KMS-11 (cell line): ENCODE measurements at regions not wholly inside any gene's neighbourhood (a gene's known extent, or its start where the extent isn't known, plus 50 kb on each side); places are given as distances from the start of the nearest gene placed in this dataset.

Source experiments
- H2AFZ ChIP-seq: fragments of 200-600 bp; sonication (generic); 2 replicates; pipeline ENCODE4 v1.6.1; 2016; ENCODE audit warnings: antibody characterized with exemption, mixed run types, low read depth
- H3K27ac ChIP-seq: fragments of 200-600 bp; sonication (generic); 2 replicates; pipeline ENCODE4 v1.6.1; 2016; ENCODE audit warnings: mild to moderate bottlenecking, mixed run types
- H3K27me3 ChIP-seq: fragments of 200-600 bp; sonication (generic); 2 replicates; pipeline ENCODE4 v1.6.1; 2017; ENCODE audit warnings: mild to moderate bottlenecking, low read depth, mixed run types, moderate library complexity; ENCODE audit not compliant: insufficient read depth
- H3K36me3 ChIP-seq: fragments of 200-600 bp; sonication (generic); 2 replicates; pipeline ENCODE4 v1.6.1; 2017; ENCODE audit warnings: mild to moderate bottlenecking, mixed run types; ENCODE audit not compliant: insufficient read depth
- H3K4me1 ChIP-seq: fragments of 200-600 bp; sonication (generic); 2 replicates; pipeline ENCODE4 v1.6.1; 2016; ENCODE audit warnings: mild to moderate bottlenecking, low read depth, mixed run types; ENCODE audit not compliant: poor library complexity, severe bottlenecking
- H3K4me2 ChIP-seq: fragments of 200-600 bp; sonication (generic); 2 replicates; pipeline ENCODE4 v1.7.0; 2016; ENCODE audit warnings: mild to moderate bottlenecking, mixed run types
- H3K4me3 ChIP-seq: fragments of 200-600 bp; sonication (generic); IDR thresholded peaks from 2 replicates; pipeline ENCODE4 v1.6.1; 2017; ENCODE audit warnings: low read depth, low read length, mixed read lengths; ENCODE audit not compliant: insufficient read depth
- H3K79me2 ChIP-seq: fragments of 200-600 bp; sonication (generic); 2 replicates; pipeline ENCODE4 v1.6.1; 2016; ENCODE audit warnings: low read depth, mixed run types; ENCODE audit not compliant: insufficient read depth
- H3K9ac ChIP-seq: fragments of 200-600 bp; sonication (generic); 2 replicates; pipeline ENCODE4 v1.6.1; 2016; ENCODE audit warnings: mild to moderate bottlenecking, mixed run types
- H4K20me1 ChIP-seq: fragments of 200-600 bp; sonication (generic); 2 replicates; pipeline ENCODE4 v1.6.1; 2016; ENCODE audit warnings: mild to moderate bottlenecking, mixed run types; ENCODE audit not compliant: insufficient read depth
- TF ChIP-seq, protein P1 (sequence below): fragments of 200-600 bp; sonication (generic); conservative IDR thresholded peaks from 2 replicates; pipeline ENCODE4 v1.6.1; 2017; ENCODE audit warnings: low read depth, mild to moderate bottlenecking, antibody characterized with exemption, low read length, moderate library complexity, mixed read lengths

DNA sequence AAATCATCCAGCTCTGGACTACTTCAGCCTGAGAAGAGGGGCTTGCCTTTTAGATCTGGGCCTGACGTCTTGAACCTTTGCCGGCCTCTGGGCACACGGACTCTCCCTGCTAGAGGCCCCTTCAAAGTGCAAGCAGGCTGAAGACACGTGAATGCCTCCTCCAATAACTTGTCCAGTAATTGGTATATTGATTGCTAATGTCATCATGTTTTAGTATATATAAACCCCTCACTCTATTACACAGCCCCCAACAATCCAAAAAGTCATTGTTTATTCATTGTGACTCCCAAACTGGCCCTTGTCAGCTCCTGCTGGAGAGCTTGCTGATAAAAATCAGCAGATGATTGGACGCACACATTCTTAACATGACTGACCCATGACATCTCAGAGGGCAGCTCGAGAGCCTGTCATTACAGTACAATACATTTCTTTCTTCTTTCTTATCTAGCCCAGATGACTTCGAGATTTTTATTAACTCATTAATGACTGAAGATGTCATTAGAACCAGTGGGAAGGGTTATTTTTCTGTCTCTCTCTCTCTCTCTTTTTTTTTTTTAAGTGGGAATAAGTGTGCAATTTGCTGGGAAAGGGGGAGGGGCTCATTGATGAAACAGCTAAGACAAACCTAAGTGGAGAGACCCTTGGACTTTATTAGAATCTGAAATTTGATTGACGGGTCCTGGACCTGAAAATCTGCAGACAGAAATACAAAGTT, 65.5 kb upstream of the NR2F2 start:
- Histone ChIP-seq H3K4me2 (peak overlapping the region; percentile 22; the same call in 1 of the 2 replicates), H3K9ac (no peak overlapping the region), H4K20me1 (no peaks in the 10 kb centered on the region), H2AFZ (no peak overlapping the region), H3K4me1 (peaks cover 21% of the 10 kb centered on the region), H3K27ac (no peak overlapping the region), H3K4me3 (no peak overlapping the region), H3K36me3 (no peaks in the 10 kb centered on the region), H3K79me2 (no peaks in the 10 kb centered on the region), H3K27me3 (no peaks in the 10 kb centered on the region)
- TF ChIP-seq, protein P1, sequence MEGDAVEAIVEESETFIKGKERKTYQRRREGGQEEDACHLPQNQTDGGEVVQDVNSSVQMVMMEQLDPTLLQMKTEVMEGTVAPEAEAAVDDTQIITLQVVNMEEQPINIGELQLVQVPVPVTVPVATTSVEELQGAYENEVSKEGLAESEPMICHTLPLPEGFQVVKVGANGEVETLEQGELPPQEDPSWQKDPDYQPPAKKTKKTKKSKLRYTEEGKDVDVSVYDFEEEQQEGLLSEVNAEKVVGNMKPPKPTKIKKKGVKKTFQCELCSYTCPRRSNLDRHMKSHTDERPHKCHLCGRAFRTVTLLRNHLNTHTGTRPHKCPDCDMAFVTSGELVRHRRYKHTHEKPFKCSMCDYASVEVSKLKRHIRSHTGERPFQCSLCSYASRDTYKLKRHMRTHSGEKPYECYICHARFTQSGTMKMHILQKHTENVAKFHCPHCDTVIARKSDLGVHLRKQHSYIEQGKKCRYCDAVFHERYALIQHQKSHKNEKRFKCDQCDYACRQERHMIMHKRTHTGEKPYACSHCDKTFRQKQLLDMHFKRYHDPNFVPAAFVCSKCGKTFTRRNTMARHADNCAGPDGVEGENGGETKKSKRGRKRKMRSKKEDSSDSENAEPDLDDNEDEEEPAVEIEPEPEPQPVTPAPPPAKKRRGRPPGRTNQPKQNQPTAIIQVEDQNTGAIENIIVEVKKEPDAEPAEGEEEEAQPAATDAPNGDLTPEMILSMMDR = no peak

DNA sequence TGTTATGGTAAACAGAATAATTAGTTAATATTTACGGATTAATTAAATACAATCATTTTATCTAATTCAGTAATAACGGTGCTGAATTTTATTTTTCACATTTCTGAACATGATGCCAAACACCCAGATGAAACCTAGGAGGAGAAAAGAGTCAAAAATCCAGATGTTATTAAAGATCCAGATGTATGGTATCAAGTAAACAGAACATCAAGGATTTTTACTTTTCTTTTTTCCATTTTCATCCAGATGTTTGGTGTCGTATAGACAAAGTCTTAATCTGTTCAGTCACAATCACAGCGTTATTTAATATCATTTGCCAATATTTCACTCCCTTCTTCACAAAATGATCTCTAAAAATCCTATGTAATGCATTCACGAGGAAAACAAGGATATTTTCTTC, 64.0 kb upstream of the NR2F2 start:
- H3K4me3 ChIP-seq = no peak overlapping the region
- TF ChIP-seq, protein P1 = no peak
- no peak overlapping the region for H2AFZ ChIP-seq
- no peak overlapping the region for H3K4me2 ChIP-seq
- H3K79me2 ChIP-seq = no peaks in the 10 kb centered on the region
- no peaks in the 10 kb centered on the region for H4K20me1 ChIP-seq
- H3K27me3 ChIP-seq = no peaks in the 10 kb centered on the region
- no peak overlapping the region for H3K9ac ChIP-seq
- H3K4me1 ChIP-seq = peaks cover 21% of the 10 kb centered on the region
- H3K27ac ChIP-seq = no peak overlapping the region
- H3K36me3 ChIP-seq = no peaks in the 10 kb centered on the region

DNA sequence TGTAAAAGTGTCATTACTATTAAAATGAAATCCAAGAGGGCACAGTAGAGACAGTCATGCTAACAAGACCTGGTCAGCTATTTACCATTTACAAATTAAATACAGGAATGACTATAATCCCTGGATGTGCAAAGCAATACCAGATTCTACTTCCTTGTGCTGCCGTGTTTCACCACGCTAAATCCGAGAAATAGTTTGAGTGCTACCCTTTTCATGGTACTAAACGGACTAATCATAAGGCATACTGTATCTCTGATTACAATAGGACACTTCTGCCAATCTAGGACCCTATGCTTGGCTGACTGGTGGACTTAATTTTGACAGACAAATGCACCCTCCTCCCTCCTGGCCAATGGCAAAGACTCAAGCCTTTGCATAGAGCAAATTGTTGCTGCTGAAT, 63.0 kb upstream of the NR2F2 start:
- Histone ChIP-seq H2AFZ (no peak overlapping the region), H4K20me1 (no peaks in the 10 kb centered on the region), H3K4me2 (no peak overlapping the region), H3K36me3 (no peaks in the 10 kb centered on the region), H3K4me3 (no peak overlapping the region), H3K9ac (no peak overlapping the region), H3K79me2 (no peaks in the 10 kb centered on the region), H3K27me3 (no peaks in the 10 kb centered on the region), H3K4me1 (peaks cover 21% of the 10 kb centered on the region), H3K27ac (no peak overlapping the region)
- TF ChIP-seq, protein P1 = no peak

DNA sequence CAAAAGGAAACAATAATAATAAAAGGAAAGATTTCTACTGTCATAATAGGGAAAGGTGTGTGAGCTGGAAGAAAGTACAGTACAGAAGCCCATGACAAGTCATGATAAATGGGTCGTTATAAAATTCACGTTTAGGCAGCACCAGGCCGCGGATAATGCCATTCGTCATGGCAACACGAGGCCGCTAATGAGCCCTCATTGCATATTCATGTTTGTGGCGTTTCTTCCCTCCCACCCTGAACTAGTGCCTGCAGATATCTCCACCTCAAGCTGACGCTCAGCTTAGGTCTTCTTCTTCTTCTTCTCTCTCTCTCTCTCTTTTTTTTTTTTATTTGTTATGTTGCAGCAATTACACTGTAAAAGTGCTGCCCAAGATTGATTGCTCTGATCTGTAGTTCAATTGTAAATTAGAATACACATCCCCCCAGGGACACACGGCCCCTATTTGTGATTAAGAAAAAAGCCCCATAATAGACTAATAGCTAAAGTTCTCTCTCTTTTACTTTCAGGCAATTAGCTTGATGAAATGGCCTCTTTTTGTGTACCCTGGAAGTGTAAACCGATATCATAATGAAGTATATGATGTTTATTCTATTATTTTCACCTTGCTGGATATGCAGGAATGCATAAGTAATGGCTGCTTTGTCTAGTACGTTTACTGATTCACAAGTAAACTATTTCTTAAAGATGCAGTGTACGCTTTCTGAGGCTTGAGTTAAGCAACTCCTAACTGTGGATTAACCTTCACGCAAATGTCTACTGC, 61.9 kb upstream of the NR2F2 start:
- Histone ChIP-seq H3K36me3 (no peaks in the 10 kb centered on the region), H3K9ac (no peak overlapping the region), H3K79me2 (no peaks in the 10 kb centered on the region), H2AFZ (no peak overlapping the region), H3K27me3 (no peaks in the 10 kb centered on the region), H3K4me2 (no peak overlapping the region), H3K27ac (no peak overlapping the region), H3K4me3 (no peak overlapping the region), H4K20me1 (no peaks in the 10 kb centered on the region), H3K4me1 (peaks cover 15% of the 10 kb centered on the region)
- TF ChIP-seq, protein P1 = no peak
